GM12878 (cell line): ENCODE measurements at regions not wholly inside any gene's neighbourhood (a gene's known extent, or its start where the extent isn't known, plus 50 kb on each side); places are given as distances from the start of the nearest gene placed in this dataset.

Source experiments
- ATAC-seq: fragments of 200-7000 bp; cut with Tn5 transposase; 3 replicates; pipeline ENCODE4 v1.9.1; 2020; ENCODE audit warnings: mild to moderate bottlenecking, moderate library complexity
- BruUV-seq: library from RNA; stranded (reverse); fragments of 400-500 nt; replicated peaks from 2 replicates; lab custom pipeline; 2021; lab: Mats Ljungman, UMichigan
- CTCF ChIA-PET: fragments of 300-600 bp; sonication (Branson Sonifier 250); formaldehyde crosslinking; extraction: SDS; loops from one replicate; lab custom pipeline; 2021; ENCODE audit warnings: inconsistent platforms; lab: Yijun Ruan, JAX
- POLR2A ChIA-PET: fragments of 350-600 bp; formaldehyde crosslinking; extraction: SDS; loops from one replicate; lab custom pipeline; 2021; ENCODE audit warnings: inconsistent platforms; lab: Charles Lee
- RAD21 ChIA-PET: fragments of 300-600 bp; sonication (Branson Sonifier 250); formaldehyde crosslinking; loops from one replicate; lab custom pipeline; 2023; ENCODE audit warnings: antibody characterized with exemption; ENCODE audit not compliant: unreplicated experiment; lab: Charles Lee
- SMC1A ChIA-PET: fragments of 300-600 bp; sonication (Branson Sonifier 250); formaldehyde crosslinking; loops from one replicate; lab custom pipeline; 2023; ENCODE audit not compliant: unreplicated experiment, uncharacterized antibody; lab: Charles Lee
- DNase-seq: peaks from one replicate; pipeline ENCODE4 v3.0.0-alpha.2; 2011; ENCODE audit warnings: low read depth, low spot score
- FAIRE-seq: peaks from 3 replicates; lab custom pipeline; 2011; peaks lifted over from hg19 to GRCh38; lab: Jason Lieb, UNC
- H2AFZ ChIP-seq: 2 replicates; pipeline ENCODE4 v1.6.0; 2011; ENCODE audit warnings: low read depth, low read length, control low read depth; ENCODE audit not compliant: control insufficient read depth
- H3K27ac ChIP-seq: 2 replicates; pipeline ENCODE4 v1.5.1; 2011; ENCODE audit warnings: control low read depth; ENCODE audit not compliant: control insufficient read depth, insufficient read depth
- H3K27me3 ChIP-seq, 2 experiments: replicated peaks in 1 of 2; 2 replicates each; pipeline versions ENCODE4 v1.6.0 to v1.6.1; 2011; ENCODE audit warnings: low read length in 1 of 2; ENCODE audit not compliant: control insufficient read depth in 2 of 2, insufficient read depth in 2 of 2
- H3K36me3 ChIP-seq, 2 experiments: 2 replicates each; pipeline ENCODE4 v1.5.1; 2011; ENCODE audit warnings: low read length in 1 of 2; ENCODE audit not compliant: control insufficient read depth in 2 of 2, insufficient read depth in 2 of 2
- H3K4me1 ChIP-seq: 2 replicates; pipeline ENCODE4 v1.6.1; 2011; ENCODE audit warnings: mild to moderate bottlenecking, low read length, moderate library complexity, mixed read lengths; ENCODE audit not compliant: control insufficient read depth, insufficient read depth
- H3K4me2 ChIP-seq: 2 replicates; pipeline ENCODE4 v1.6.0; 2011; ENCODE audit warnings: control low read depth; ENCODE audit not compliant: control insufficient read depth, insufficient read depth
- H3K4me3 ChIP-seq: fragments of 200-600 bp; sonication (generic); 2 replicates; pipeline ENCODE4 v1.5.1; 2016
- H3K79me2 ChIP-seq: 2 replicates; pipeline ENCODE4 v1.6.0; 2011; ENCODE audit warnings: low read length; ENCODE audit not compliant: control insufficient read depth, insufficient read depth
- H3K9ac ChIP-seq: 2 replicates; pipeline ENCODE4 v1.8.0; 2011; ENCODE audit warnings: low read length, control low read depth, mixed read lengths; ENCODE audit not compliant: control insufficient read depth, insufficient read depth
- H3K9me3 ChIP-seq: replicated peaks from 3 replicates; pipeline ENCODE4 v1.5.1; 2011; ENCODE audit warnings: mild to moderate bottlenecking, low read length; ENCODE audit not compliant: control insufficient read depth, insufficient read depth
- H4K20me1 ChIP-seq: 2 replicates; pipeline ENCODE4 v1.6.0; 2011; ENCODE audit not compliant: control insufficient read depth, insufficient read depth
- BHLHE40 ChIP-seq, 2 experiments: fragments of 450-650 bp in 1 of 2; IDR thresholded peaks; 2 replicates each; pipeline ENCODE4 v1.6.1; 2011 to 2017; ENCODE audit warnings: low read depth in 2 of 2, borderline replicate concordance in 1 of 2, improper control_type of control experiment in 1 of 2, low read length in 1 of 2, mild to moderate bottlenecking in 1 of 2
- BMI1 ChIP-seq: fragments of 450-650 bp; IDR thresholded peaks from 2 replicates; pipeline ENCODE4 v1.6.1; 2016; ENCODE audit warnings: mild to moderate bottlenecking, moderate library complexity, borderline replicate concordance
- BRCA1 ChIP-seq: IDR thresholded peaks from 2 replicates; pipeline ENCODE4 v1.6.1; 2011; ENCODE audit warnings: low read depth, low read length, improper control_type of control experiment
- KLF5 ChIP-seq: fragments of 450-650 bp; IDR thresholded peaks from 2 replicates; pipeline ENCODE4 v1.6.1; 2014; ENCODE audit warnings: mild to moderate bottlenecking; ENCODE audit not compliant: partially characterized antibody
- MEF2A ChIP-seq: IDR thresholded peaks from 2 replicates; pipeline ENCODE4 v1.6.1; 2011; ENCODE audit warnings: low read depth, mild to moderate bottlenecking, low read length, moderate library complexity; ENCODE audit not compliant: insufficient read depth
- NFXL1 ChIP-seq: fragments of 450-650 bp; IDR thresholded peaks from 2 replicates; pipeline ENCODE4 v1.6.1; 2017; ENCODE audit warnings: antibody characterized with exemption, mild to moderate bottlenecking, borderline replicate concordance
- PKNOX1 ChIP-seq: fragments of 450-650 bp; IDR thresholded peaks from 2 replicates; pipeline ENCODE4 v1.6.1; 2016; ENCODE audit warnings: mild to moderate bottlenecking
- POLR2AphosphoS5 ChIP-seq: IDR thresholded peaks from 2 replicates; pipeline ENCODE4 v1.6.1; 2011; ENCODE audit warnings: mild to moderate bottlenecking, low read length, inconsistent platforms
- SREBF1 ChIP-seq: IDR thresholded peaks from 2 replicates; pipeline ENCODE4 v1.6.1; 2012; ENCODE audit warnings: mild to moderate bottlenecking, low read length
- USF2 ChIP-seq: IDR thresholded peaks from 2 replicates; pipeline ENCODE4 v1.6.1; 2011; ENCODE audit warnings: low read depth, low read length, improper control_type of control experiment, borderline replicate concordance
- WRNIP1 ChIP-seq: IDR thresholded peaks from 2 replicates; pipeline ENCODE4 v1.6.1; 2011; ENCODE audit warnings: low read depth, low read length, improper control_type of control experiment, borderline replicate concordance
- WGBS: methylation state at CpG from one replicate; pipeline ENCODE4 v1.1.6; 2016; ENCODE audit warnings: low lambda C conversion rate; ENCODE audit not compliant: insufficient replicate concordance, insufficient coverage; ENCODE audit errors: missing lambda C conversion rate; 5-methylcytosine and 5-hydroxymethylcytosine counted together
- in situ Hi-C: fragments of 300-500 bp; cut with MboI; formaldehyde crosslinking; loops from 9 replicates; pipeline ENCODE4 v1.14.3; 2018; ENCODE audit warnings: mixed read lengths
- intact Hi-C: fragments of 100-400 bp; cut with micrococcal nuclease; formaldehyde crosslinking; loops from one replicate; pipeline ENCODE4 v1.14.2; 2022; ENCODE audit not compliant: unreplicated experiment
- TF ChIP-seq, protein P1 (sequence below): IDR thresholded peaks from 2 replicates; pipeline ENCODE4 v1.6.1; 2012; ENCODE audit warnings: mild to moderate bottlenecking, low read depth, low read length
- TF ChIP-seq, protein P2 (sequence below): fragments of 450-650 bp; IDR thresholded peaks from 2 replicates; pipeline ENCODE4 v1.6.1; 2017; ENCODE audit warnings: mild to moderate bottlenecking, low read depth, inconsistent platforms; ENCODE audit not compliant: poor library complexity, severe bottlenecking
- TF ChIP-seq, protein P3 (sequence below): IDR thresholded peaks from 2 replicates; pipeline ENCODE4 v1.6.1; 2011; ENCODE audit warnings: low read depth, mild to moderate bottlenecking, low read length, moderate library complexity, borderline replicate concordance; ENCODE audit errors: extremely low read depth

DNA sequence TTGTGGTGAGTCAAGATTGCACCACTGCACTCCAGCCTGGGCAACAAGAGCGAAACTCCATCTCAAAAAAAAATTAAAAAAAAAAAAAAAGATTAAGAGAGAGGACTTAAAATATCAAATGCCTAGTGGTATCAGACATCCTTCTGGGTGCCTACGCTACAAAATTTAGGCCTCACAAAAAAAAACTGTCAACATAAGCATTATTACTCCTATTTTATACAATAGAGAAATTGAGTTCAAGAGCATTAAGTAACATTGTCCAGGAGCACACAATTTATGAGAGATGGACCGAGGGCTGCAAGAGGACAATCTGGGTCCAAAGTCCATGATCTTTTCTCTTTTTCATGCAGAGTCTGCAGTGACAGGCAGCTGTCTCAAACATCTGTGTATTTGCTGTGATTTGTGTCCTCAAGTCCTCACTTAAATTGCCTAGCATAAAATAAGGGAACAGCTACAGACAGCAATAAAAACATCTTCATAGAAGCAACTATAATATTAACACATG lies 62.4 kb downstream of the OSR1 start:
- no peak for TF ChIP-seq POLR2AphosphoS5
- TF ChIP-seq, protein P1, sequence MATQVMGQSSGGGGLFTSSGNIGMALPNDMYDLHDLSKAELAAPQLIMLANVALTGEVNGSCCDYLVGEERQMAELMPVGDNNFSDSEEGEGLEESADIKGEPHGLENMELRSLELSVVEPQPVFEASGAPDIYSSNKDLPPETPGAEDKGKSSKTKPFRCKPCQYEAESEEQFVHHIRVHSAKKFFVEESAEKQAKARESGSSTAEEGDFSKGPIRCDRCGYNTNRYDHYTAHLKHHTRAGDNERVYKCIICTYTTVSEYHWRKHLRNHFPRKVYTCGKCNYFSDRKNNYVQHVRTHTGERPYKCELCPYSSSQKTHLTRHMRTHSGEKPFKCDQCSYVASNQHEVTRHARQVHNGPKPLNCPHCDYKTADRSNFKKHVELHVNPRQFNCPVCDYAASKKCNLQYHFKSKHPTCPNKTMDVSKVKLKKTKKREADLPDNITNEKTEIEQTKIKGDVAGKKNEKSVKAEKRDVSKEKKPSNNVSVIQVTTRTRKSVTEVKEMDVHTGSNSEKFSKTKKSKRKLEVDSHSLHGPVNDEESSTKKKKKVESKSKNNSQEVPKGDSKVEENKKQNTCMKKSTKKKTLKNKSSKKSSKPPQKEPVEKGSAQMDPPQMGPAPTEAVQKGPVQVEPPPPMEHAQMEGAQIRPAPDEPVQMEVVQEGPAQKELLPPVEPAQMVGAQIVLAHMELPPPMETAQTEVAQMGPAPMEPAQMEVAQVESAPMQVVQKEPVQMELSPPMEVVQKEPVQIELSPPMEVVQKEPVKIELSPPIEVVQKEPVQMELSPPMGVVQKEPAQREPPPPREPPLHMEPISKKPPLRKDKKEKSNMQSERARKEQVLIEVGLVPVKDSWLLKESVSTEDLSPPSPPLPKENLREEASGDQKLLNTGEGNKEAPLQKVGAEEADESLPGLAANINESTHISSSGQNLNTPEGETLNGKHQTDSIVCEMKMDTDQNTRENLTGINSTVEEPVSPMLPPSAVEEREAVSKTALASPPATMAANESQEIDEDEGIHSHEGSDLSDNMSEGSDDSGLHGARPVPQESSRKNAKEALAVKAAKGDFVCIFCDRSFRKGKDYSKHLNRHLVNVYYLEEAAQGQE: no peak
- no peak for TF ChIP-seq NFXL1
- TF ChIP-seq BRCA1: no peak
- TF ChIP-seq KLF5: no peak
- TF ChIP-seq MEF2A: no peak
- TF ChIP-seq PKNOX1: no peak
- TF ChIP-seq BHLHE40 (IDR thresholded peaks at IDR 0.05; ENCODE audit: borderline replicate concordance in 1 of 2, low read depth in 2 of 2, low read length in 1 of 2): no peak
- TF ChIP-seq, protein P2, sequence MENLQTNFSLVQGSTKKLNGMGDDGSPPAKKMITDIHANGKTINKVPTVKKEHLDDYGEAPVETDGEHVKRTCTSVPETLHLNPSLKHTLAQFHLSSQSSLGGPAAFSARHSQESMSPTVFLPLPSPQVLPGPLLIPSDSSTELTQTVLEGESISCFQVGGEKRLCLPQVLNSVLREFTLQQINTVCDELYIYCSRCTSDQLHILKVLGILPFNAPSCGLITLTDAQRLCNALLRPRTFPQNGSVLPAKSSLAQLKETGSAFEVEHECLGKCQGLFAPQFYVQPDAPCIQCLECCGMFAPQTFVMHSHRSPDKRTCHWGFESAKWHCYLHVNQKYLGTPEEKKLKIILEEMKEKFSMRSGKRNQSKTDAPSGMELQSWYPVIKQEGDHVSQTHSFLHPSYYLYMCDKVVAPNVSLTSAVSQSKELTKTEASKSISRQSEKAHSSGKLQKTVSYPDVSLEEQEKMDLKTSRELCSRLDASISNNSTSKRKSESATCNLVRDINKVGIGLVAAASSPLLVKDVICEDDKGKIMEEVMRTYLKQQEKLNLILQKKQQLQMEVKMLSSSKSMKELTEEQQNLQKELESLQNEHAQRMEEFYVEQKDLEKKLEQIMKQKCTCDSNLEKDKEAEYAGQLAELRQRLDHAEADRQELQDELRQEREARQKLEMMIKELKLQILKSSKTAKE: no peak
- TF ChIP-seq SREBF1: no peak
- no peak for TF ChIP-seq WRNIP1
- no peak for TF ChIP-seq BMI1
- TF ChIP-seq, protein P3, sequence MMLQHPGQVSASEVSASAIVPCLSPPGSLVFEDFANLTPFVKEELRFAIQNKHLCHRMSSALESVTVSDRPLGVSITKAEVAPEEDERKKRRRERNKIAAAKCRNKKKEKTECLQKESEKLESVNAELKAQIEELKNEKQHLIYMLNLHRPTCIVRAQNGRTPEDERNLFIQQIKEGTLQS: no peak
- no peak for TF ChIP-seq USF2
- TF ChIP-seq, all 136 proteins: peak for 0
- RAD21 ChIA-PET: no interaction called here
- no peak overlapping the region for H3K4me2 ChIP-seq
- intact Hi-C loops (no loop called here), in situ Hi-C loops (no loop called here)
- no peaks in the 10 kb centered on the region for H3K4me1 ChIP-seq
- DNase-seq (no peak), ATAC-seq (no peak), FAIRE-seq (no peak)
- CTCF ChIA-PET: no interaction called here
- H2AFZ ChIP-seq: no peak overlapping the region
- no peak overlapping the region for H3K4me3 ChIP-seq
- no TSS peak for BruUV-seq
- no peak overlapping the region for H3K27ac ChIP-seq
- POLR2A ChIA-PET: no interaction called here
- no peaks in the 10 kb centered on the region for H3K79me2 ChIP-seq
- 42% methylated on average over 2 of the region's 3 CpGs for WGBS
- H3K9ac ChIP-seq: no peak overlapping the region
- SMC1A ChIA-PET: no interaction called here
- no peaks in the 10 kb centered on the region for H4K20me1 ChIP-seq
- no peaks in the 10 kb centered on the region for H3K36me3 ChIP-seq
- no peaks in the 10 kb centered on the region for H3K27me3 ChIP-seq
- H3K9me3 ChIP-seq: no peaks in the 10 kb centered on the region
